Keratinocyte (primary cell): ENCODE measurements at regions not wholly inside any gene's neighbourhood (a gene's known extent, or its start where the extent isn't known, plus 50 kb on each side); places are given as distances from the start of the nearest gene placed in this dataset.

Source experiments
- DNase-seq: peaks from one replicate; pipeline ENCODE4 v3.0.0-alpha.2; 2011; ENCODE audit warnings: low read depth, missing footprints, low spot score
- FAIRE-seq: peaks from 2 replicates; lab custom pipeline; 2011; peaks lifted over from hg19 to GRCh38; lab: Jason Lieb, UNC
- H2AFZ ChIP-seq: 2 replicates; pipeline ENCODE4 v1.6.0; 2012; ENCODE audit warnings: low read length, control low read depth, inconsistent platforms; ENCODE audit not compliant: control insufficient read depth
- H3K27ac ChIP-seq: 2 replicates; pipeline ENCODE4 v1.5.1; 2011; ENCODE audit warnings: low read length; ENCODE audit not compliant: control insufficient read depth, insufficient read depth
- H3K27me3 ChIP-seq: 3 replicates; pipeline ENCODE4 v1.6.0; 2011; ENCODE audit warnings: low read length; ENCODE audit not compliant: control insufficient read depth, insufficient read depth; ENCODE audit errors: extremely low read depth
- H3K36me3 ChIP-seq, 2 experiments: 2 replicates in 1 of 2; 3 replicates in 1 of 2; pipeline ENCODE4 v1.5.1; 2011; ENCODE audit warnings: low read length in 2 of 2, mild to moderate bottlenecking in 1 of 2; ENCODE audit not compliant: control insufficient read depth in 2 of 2, insufficient read depth in 2 of 2; ENCODE audit errors: extremely low read depth in 1 of 2
- H3K4me1 ChIP-seq: 3 replicates; pipeline ENCODE4 v1.5.1; 2011; ENCODE audit warnings: low read length; ENCODE audit not compliant: control insufficient read depth, insufficient read depth; ENCODE audit errors: extremely low read depth
- H3K4me2 ChIP-seq: 3 replicates; pipeline ENCODE4 v1.6.0; 2011; ENCODE audit warnings: low read depth, low read length; ENCODE audit not compliant: control insufficient read depth, insufficient read depth; ENCODE audit errors: extremely low read depth
- H3K4me3 ChIP-seq, 3 experiments: fragments of 200-600 bp in 1 of 3; sonication (generic) in 1 of 3; 2 replicates in 2 of 3; 3 replicates in 1 of 3; pipeline ENCODE4 v1.5.1; 2011 to 2016; ENCODE audit warnings: low read length in 3 of 3, mild to moderate bottlenecking in 3 of 3, control low read depth in 2 of 3, inconsistent platforms in 1 of 3, low read depth in 1 of 3, mixed read lengths in 1 of 3, mixed run types in 1 of 3, moderate library complexity in 1 of 3; ENCODE audit not compliant: control insufficient read depth in 2 of 3, insufficient read depth in 2 of 3; ENCODE audit errors: extremely low read depth in 1 of 3
- H3K79me2 ChIP-seq: 2 replicates; pipeline ENCODE4 v1.6.0; 2012; ENCODE audit warnings: low read length; ENCODE audit not compliant: control insufficient read depth, insufficient read depth
- H3K9ac ChIP-seq: 3 replicates; pipeline ENCODE4 v1.6.0; 2011; ENCODE audit warnings: low read length; ENCODE audit not compliant: control insufficient read depth, insufficient read depth; ENCODE audit errors: extremely low read depth
- H3K9me1 ChIP-seq: 3 replicates; pipeline ENCODE4 v1.6.0; 2011; ENCODE audit warnings: low read length; ENCODE audit not compliant: control insufficient read depth, insufficient read depth; ENCODE audit errors: extremely low read depth
- H3K9me3 ChIP-seq: 2 replicates; pipeline ENCODE4 v1.5.1; 2012; ENCODE audit warnings: low read depth, low read length; ENCODE audit not compliant: control insufficient read depth
- H4K20me1 ChIP-seq: 3 replicates; pipeline ENCODE4 v1.6.0; 2011; ENCODE audit warnings: low read length; ENCODE audit not compliant: control insufficient read depth, insufficient read depth; ENCODE audit errors: extremely low read depth
- EZH2 ChIP-seq: IDR thresholded peaks from one replicate; pipeline ENCODE4 v1.6.1; 2012; ENCODE audit warnings: inconsistent platforms, mild to moderate bottlenecking, low read length, moderate library complexity
- dilution Hi-C: fragments of 300-500 bp; cut with MboI; formaldehyde crosslinking; loops from one replicate; pipeline ENCODE4 v1.7.0; 2020; ENCODE audit warnings: low sequenced_read_pairs; ENCODE audit not compliant: extremely low pct_ligation_motif_present
- TF ChIP-seq, protein P1 (sequence below), 3 experiments: IDR thresholded peaks in 1 of 3; conservative IDR thresholded peaks in 1 of 3; optimal IDR thresholded peaks in 1 of 3; 2 replicates in 2 of 3; 3 replicates in 1 of 3; pipeline versions ENCODE3 to v1.5.1; 2011; ENCODE audit warnings: low read length in 3 of 3, mild to moderate bottlenecking in 3 of 3, moderate library complexity in 2 of 3, control low read depth in 1 of 3, inconsistent platforms in 1 of 3; ENCODE audit not compliant: insufficient read depth in 2 of 3; ENCODE audit errors: extremely low read depth in 1 of 3

DNA sequence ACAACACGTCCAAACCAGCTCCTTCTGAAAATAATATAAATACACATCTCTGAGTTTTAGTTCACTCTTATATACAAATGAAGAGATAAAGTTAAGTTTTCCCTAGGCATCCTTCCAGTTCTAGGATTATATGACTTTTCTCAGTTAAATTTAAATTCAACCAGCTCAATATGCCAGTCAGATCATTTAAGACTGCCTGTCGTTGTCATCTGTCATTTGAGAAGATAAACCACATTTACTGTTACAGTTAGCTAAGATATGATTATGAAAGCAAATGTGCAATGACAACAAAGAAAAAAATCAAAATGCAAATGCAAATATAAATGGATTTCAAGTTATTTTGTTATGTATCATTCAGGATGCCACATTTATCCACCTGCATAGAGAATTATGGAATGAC is 671.7 kb upstream of the GOT2 start:
- DNase-seq (no peak), FAIRE-seq (no peak)
- dilution Hi-C loops: no loop called here
- Histone ChIP-seq H2AFZ (no peak overlapping the region), H3K4me3 (no peak overlapping the region), H3K36me3 (no peaks in the 10 kb centered on the region), H3K4me1 (no peaks in the 10 kb centered on the region), H3K9ac (no peak overlapping the region), H3K79me2 (no peaks in the 10 kb centered on the region), H3K9me3 (no peaks in the 10 kb centered on the region), H3K27me3 (no peaks in the 10 kb centered on the region), H3K9me1 (no peaks in the 10 kb centered on the region), H4K20me1 (no peaks in the 10 kb centered on the region), H3K4me2 (no peak overlapping the region), H3K27ac (no peak overlapping the region)
- TF ChIP-seq, protein P1, sequence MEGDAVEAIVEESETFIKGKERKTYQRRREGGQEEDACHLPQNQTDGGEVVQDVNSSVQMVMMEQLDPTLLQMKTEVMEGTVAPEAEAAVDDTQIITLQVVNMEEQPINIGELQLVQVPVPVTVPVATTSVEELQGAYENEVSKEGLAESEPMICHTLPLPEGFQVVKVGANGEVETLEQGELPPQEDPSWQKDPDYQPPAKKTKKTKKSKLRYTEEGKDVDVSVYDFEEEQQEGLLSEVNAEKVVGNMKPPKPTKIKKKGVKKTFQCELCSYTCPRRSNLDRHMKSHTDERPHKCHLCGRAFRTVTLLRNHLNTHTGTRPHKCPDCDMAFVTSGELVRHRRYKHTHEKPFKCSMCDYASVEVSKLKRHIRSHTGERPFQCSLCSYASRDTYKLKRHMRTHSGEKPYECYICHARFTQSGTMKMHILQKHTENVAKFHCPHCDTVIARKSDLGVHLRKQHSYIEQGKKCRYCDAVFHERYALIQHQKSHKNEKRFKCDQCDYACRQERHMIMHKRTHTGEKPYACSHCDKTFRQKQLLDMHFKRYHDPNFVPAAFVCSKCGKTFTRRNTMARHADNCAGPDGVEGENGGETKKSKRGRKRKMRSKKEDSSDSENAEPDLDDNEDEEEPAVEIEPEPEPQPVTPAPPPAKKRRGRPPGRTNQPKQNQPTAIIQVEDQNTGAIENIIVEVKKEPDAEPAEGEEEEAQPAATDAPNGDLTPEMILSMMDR (optimal IDR thresholded peaks at IDR 0.05 in 1 of 3, IDR thresholded peaks at IDR 0.05 in 1 of 3, conservative IDR thresholded peaks at IDR 0.05 in 1 of 3; ENCODE audit: extremely low read depth in 1 of 3, insufficient read depth in 2 of 3, low read length in 3 of 3): no peak
- no peak for TF ChIP-seq EZH2

DNA sequence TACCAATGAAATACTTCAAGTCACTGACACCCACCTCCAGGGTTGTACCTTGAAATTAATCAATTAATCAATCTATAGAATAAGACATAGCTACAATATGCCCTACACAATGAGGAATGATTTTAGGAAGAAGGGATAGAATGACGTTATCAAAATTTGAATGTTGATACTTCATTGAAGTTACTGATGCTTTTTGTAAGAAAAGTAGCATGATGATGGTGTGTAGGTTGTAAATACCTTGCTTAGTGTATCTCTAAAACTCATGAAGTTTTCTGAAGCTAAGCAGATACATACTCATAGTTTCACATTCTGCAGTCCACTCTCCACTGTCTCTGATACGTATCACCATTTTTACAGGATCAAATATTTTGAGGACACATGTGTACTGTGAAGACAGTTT is 670.4 kb upstream of the GOT2 start:
- H3K9me3 ChIP-seq: no peaks in the 10 kb centered on the region
- FAIRE-seq (no peak), DNase-seq (no peak)
- no peak for TF ChIP-seq EZH2
- TF ChIP-seq, protein P1 (optimal IDR thresholded peaks at IDR 0.05 in 1 of 3, IDR thresholded peaks at IDR 0.05 in 1 of 3, conservative IDR thresholded peaks at IDR 0.05 in 1 of 3; ENCODE audit: extremely low read depth in 1 of 3, insufficient read depth in 2 of 3, low read length in 3 of 3): no peak
- no peak overlapping the region for H3K9ac ChIP-seq
- no peaks in the 10 kb centered on the region for H4K20me1 ChIP-seq
- H3K27ac ChIP-seq: no peak overlapping the region
- H3K4me2 ChIP-seq: no peak overlapping the region
- H3K4me1 ChIP-seq: no peaks in the 10 kb centered on the region
- no peak overlapping the region for H3K4me3 ChIP-seq
- no peaks in the 10 kb centered on the region for H3K9me1 ChIP-seq
- H3K79me2 ChIP-seq: no peaks in the 10 kb centered on the region
- dilution Hi-C loops: no loop called here
- H3K27me3 ChIP-seq: no peaks in the 10 kb centered on the region
- no peak overlapping the region for H2AFZ ChIP-seq
- H3K36me3 ChIP-seq: no peaks in the 10 kb centered on the region
